Fibroblast of lung (primary cell): ENCODE measurements at regions not wholly inside any gene's neighbourhood (a gene's known extent, or its start where the extent isn't known, plus 50 kb on each side); places are given as distances from the start of the nearest gene placed in this dataset.

Experiments used
- EZH2 ChIP-seq: IDR thresholded peaks from 2 replicates; pipeline ENCODE4 v1.5.1; 2012; ENCODE audit warnings: low read length, control low read depth, mild to moderate bottlenecking; ENCODE audit errors: missing control alignments
- TF ChIP-seq, protein P1 (sequence below), 2 donors: IDR thresholded peaks in 1 of 2; conservative IDR thresholded peaks in 1 of 2; 1 replicate in 1 of 2; 2 replicates in 1 of 2; pipeline ENCODE4 v1.5.1; 2011 to 2012; ENCODE audit warnings: low read length in 2 of 2, control low read depth in 1 of 2, inconsistent platforms in 1 of 2, low read depth in 1 of 2, mild to moderate bottlenecking in 1 of 2

DNA sequence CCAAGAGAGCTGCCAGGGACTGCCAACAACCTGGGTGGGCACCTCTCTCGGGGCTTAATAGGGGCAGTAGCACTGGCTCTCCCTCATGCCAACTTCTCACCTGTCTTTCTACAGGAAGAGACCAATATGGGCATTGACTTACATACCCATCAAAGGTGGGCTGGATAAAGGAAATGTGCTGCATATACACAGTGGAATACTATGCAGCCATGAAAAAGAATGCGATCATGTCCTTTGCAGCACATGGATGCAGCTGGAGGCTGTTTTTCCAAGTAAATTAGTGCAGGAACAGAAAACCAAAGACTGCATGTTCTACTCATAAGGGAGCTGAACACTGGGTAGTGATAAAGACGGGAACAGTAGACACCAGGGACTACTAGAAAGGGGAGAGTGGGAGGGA lies 172.5 kb downstream of the URB2 start:
- TF ChIP-seq EZH2, result no peak
- TF ChIP-seq, protein P1, sequence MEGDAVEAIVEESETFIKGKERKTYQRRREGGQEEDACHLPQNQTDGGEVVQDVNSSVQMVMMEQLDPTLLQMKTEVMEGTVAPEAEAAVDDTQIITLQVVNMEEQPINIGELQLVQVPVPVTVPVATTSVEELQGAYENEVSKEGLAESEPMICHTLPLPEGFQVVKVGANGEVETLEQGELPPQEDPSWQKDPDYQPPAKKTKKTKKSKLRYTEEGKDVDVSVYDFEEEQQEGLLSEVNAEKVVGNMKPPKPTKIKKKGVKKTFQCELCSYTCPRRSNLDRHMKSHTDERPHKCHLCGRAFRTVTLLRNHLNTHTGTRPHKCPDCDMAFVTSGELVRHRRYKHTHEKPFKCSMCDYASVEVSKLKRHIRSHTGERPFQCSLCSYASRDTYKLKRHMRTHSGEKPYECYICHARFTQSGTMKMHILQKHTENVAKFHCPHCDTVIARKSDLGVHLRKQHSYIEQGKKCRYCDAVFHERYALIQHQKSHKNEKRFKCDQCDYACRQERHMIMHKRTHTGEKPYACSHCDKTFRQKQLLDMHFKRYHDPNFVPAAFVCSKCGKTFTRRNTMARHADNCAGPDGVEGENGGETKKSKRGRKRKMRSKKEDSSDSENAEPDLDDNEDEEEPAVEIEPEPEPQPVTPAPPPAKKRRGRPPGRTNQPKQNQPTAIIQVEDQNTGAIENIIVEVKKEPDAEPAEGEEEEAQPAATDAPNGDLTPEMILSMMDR (conservative IDR thresholded peaks at IDR 0.05 in 1 of 2, IDR thresholded peaks at IDR 0.05 in 1 of 2; ENCODE audit: low read depth in 1 of 2, low read length in 2 of 2), result no peak
